SK-N-SH treated with all-trans-retinoic acid at 6 μM for 48 hours (cell line): ENCODE measurements at regions not wholly inside any gene's neighbourhood (a gene's known extent, or its start where the extent isn't known, plus 50 kb on each side); places are given as distances from the start of the nearest gene placed in this dataset.

Experiments used
- ARNTL ChIP-seq: fragments of 450-650 bp; formaldehyde crosslinking; IDR thresholded peaks from 2 replicates; pipeline ENCODE4 v1.5.0; 2020; ENCODE audit warnings: low read depth, mild to moderate bottlenecking, moderate library complexity, borderline replicate concordance
- GLIS3 ChIP-seq: fragments of 250-450 bp; sonication (Bioruptor Pico); IDR thresholded peaks from 2 replicates; pipeline ENCODE4 v1.5.0; 2020; ENCODE audit warnings: mild to moderate bottlenecking, moderate library complexity
- ISL1 ChIP-seq: fragments of 250-450 bp; sonication (Bioruptor Pico); IDR thresholded peaks from 2 replicates; pipeline ENCODE4 v2.1.2; 2022; ENCODE audit warnings: mild to moderate bottlenecking, moderate library complexity
- PATZ1 ChIP-seq: fragments of 250-450 bp; sonication (Bioruptor Pico); IDR thresholded peaks from 2 replicates; pipeline ENCODE4 v1.8.0; 2020; ENCODE audit warnings: mild to moderate bottlenecking, moderate library complexity, borderline replicate concordance
- TCF4 ChIP-seq: fragments of 250-450 bp; sonication (Bioruptor Pico); IDR thresholded peaks from 2 replicates; pipeline ENCODE4 v1.8.0; 2021; ENCODE audit warnings: mild to moderate bottlenecking, moderate library complexity, borderline replicate concordance
- ZNF565 ChIP-seq: fragments of 450-650 bp; formaldehyde crosslinking; conservative IDR thresholded peaks from 2 replicates; pipeline ENCODE4 v1.5.0; 2020; ENCODE audit warnings: low read depth, mild to moderate bottlenecking, moderate library complexity
- ZNF8 ChIP-seq: fragments of 450-650 bp; formaldehyde crosslinking; IDR thresholded peaks from 2 replicates; pipeline ENCODE4 v1.5.0; 2020; ENCODE audit warnings: mild to moderate bottlenecking, moderate library complexity
- TF ChIP-seq, protein P1 (sequence below): fragments of 250-450 bp; sonication (Bioruptor Pico); IDR thresholded peaks from 2 replicates; pipeline ENCODE4 v1.5.0; 2020; ENCODE audit warnings: mild to moderate bottlenecking, moderate library complexity
- TF ChIP-seq, protein P2 (sequence below): fragments of 250-450 bp; sonication (Bioruptor Pico); IDR thresholded peaks from 2 replicates; pipeline ENCODE4 v1.5.1; 2020; ENCODE audit warnings: low read depth, mild to moderate bottlenecking, moderate library complexity

- TF ChIP-seq, protein P1, sequence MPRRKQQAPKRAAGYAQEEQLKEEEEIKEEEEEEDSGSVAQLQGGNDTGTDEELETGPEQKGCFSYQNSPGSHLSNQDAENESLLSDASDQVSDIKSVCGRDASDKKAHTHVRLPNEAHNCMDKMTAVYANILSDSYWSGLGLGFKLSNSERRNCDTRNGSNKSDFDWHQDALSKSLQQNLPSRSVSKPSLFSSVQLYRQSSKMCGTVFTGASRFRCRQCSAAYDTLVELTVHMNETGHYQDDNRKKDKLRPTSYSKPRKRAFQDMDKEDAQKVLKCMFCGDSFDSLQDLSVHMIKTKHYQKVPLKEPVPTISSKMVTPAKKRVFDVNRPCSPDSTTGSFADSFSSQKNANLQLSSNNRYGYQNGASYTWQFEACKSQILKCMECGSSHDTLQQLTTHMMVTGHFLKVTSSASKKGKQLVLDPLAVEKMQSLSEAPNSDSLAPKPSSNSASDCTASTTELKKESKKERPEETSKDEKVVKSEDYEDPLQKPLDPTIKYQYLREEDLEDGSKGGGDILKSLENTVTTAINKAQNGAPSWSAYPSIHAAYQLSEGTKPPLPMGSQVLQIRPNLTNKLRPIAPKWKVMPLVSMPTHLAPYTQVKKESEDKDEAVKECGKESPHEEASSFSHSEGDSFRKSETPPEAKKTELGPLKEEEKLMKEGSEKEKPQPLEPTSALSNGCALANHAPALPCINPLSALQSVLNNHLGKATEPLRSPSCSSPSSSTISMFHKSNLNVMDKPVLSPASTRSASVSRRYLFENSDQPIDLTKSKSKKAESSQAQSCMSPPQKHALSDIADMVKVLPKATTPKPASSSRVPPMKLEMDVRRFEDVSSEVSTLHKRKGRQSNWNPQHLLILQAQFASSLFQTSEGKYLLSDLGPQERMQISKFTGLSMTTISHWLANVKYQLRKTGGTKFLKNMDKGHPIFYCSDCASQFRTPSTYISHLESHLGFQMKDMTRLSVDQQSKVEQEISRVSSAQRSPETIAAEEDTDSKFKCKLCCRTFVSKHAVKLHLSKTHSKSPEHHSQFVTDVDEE (CRISPR knock-in tag) = no peak
- no peak for TF ChIP-seq ARNTL
- TF ChIP-seq TCF4 (CRISPR knock-in tag) = no peak
- no peak for TF ChIP-seq PATZ1 (CRISPR knock-in tag)
- no peak for TF ChIP-seq ZNF8
- TF ChIP-seq GLIS3 = no peak
- TF ChIP-seq, protein P2, sequence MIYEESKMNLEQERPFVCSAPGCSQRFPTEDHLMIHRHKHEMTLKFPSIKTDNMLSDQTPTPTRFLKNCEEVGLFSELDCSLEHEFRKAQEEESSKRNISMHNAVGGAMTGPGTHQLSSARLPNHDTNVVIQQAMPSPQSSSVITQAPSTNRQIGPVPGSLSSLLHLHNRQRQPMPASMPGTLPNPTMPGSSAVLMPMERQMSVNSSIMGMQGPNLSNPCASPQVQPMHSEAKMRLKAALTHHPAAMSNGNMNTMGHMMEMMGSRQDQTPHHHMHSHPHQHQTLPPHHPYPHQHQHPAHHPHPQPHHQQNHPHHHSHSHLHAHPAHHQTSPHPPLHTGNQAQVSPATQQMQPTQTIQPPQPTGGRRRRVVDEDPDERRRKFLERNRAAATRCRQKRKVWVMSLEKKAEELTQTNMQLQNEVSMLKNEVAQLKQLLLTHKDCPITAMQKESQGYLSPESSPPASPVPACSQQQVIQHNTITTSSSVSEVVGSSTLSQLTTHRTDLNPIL = no peak
- no peak for TF ChIP-seq ZNF565 (CRISPR knock-in tag)
- no peak for TF ChIP-seq ISL1 (CRISPR knock-in tag)
These were observed 155.0 kb downstream of the SLC7A11 start for GRCh38 chr4:138087066-138087719.
